ENCODE measurements at regions not wholly inside any gene's neighbourhood (a gene's known extent, or its start where the extent isn't known, plus 50 kb on each side); places are given as distances from the start of the nearest gene placed in this dataset.
"Not testable (repeated sequence)": the region's sequence is repeated elsewhere in the genome, so short reads cannot be mapped to it uniquely, and the experiment has no call there.

DNA sequence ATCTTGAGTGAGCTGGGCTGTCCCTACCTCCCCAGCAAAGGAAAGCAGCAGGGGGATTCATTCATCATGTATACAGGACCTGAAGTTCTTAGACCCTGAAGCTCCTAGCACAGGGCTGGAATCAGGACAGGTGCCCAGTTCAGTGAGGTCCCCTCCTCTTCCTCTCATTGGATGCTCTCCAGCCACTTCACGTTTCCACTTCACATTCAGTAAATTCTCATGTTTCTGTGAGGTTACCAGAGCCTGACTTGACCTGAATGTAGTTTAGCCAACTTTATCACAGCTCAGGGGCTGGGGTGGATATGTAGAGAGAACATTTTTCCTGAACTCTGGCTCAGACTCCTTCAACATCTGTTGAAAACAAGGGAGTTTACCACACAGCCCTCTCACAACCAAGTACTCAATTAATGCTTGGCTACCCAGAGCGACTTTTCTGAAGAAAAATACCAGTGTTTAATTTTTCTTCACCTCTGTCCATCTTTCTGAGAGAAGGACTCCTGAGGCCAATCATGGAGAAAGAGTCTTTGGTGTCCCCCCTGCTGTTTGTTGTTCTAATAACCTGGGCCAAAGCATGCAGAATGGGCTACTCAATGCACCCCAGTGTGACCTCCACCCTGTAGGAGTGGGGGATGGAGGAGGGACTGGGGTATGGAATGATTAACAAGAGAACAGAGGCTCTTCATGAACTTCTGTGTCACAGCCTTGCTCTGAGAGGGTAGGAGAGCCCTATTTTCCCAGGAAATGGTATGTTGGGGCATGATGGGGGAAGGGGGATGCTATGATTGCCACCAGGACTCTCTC, 108.3 kb upstream of the FGGY start:
- DNase-seq = no peak

DNA sequence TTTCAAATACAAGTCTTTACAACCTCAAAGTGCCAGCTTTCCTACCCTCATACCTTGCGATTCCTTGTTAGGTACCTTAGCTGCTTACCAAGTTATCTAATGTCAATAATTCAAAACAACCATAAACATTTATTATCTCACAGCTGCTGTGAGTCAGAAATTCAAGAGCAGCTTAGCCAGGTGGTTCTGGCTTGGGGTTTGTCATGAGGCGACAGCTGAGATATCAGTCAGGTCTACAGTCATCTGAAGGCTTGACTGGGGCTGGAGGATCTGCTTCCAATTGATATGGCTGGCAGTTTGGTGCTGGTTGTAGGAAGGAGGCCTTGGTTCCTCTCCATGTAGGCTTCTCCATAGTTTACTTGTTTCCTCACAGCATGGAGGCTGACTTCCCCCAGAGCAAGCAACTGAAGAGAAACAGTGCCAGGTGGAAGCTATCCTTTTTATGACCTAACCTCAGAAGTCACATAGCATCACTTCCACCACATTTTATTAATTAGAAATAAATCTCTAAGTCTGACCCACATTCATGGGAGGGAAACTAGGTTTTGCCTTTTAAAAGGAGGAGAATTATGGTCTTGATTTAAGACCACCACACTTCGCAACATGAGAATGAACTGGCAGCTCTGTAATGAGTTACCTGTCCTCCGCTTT, 103.3 kb upstream of the FGGY start:
- DNase-seq = no peak

DNA sequence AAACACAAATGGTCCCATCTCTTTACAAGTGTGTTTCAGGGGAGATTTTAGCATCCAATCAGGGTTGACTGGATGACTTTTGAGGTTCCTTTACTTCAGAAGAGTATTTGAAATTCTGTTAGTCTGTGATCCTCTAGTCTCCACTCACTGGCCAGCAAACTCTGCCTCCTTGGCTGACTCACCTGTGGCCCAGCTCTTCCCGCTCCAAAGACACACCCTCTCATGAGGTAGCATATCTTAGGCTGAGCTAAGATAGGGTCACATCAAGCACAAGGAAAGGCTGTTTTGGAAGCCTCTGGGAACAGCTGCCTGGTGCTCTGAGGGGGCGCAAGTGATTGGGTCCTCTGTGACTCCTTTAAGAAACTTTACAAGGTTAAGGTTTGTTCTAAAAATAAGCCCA, 102.3 kb upstream of the FGGY start:
- no peak for DNase-seq

DNA sequence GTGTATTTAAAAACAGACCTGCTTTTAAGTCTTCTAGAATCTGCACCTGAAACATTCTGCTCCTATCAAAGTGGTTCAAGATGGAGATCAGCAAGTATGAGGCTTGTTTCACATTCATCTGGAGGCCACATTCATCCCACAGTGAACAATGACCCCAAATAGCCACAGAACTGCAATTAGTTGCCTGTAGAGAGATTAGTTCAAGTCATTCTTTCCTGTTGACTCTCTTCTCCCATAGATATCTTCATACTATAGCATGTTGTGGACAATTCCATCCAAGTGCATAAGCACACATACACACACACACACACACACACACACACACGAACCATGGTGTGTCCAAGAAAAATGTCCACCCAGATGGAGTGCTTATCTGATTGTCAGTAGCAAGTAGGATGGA, 101.7 kb upstream of the FGGY start:
- no peak for DNase-seq

DNA sequence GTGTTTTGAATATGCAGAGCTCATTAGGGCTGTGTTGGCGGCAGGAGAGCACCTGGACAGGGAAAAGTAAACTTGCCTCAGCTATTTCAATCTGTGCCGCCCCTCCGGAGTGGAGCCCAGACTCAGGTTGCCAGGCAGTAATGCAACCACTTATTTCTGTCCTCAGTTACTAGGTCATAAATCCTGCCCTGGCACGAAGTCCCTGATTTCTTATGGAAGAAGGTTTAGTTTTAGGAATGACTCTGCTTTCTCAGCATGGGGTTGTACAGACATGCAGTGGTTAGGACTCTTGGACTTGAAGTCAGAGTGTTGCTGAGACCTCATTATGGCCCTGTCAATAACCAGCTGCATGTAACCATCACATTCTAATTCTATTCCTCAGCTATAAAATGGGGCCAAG, 98.3 kb upstream of the FGGY start:
- no peak for DNase-seq

DNA sequence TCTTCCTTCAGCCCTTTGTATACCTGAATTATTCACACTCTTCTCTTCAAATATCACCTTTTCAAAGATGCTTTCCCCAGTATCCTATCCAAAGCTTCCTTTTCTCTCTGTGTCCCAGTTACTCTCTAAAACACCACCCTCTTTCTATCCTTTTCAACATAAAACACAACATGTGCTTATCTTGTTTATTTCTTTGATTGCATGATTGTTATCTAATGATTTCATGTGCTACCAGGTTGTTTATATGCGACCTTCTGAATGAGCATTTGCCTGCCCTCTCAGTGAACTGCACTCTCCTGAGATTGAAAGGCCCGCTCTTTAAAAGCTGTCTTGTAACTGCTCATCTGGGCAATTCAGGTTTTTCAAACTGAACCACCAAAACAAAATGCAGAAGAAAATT, 97.7 kb upstream of the FGGY start:
- DNase-seq = no peak

DNA sequence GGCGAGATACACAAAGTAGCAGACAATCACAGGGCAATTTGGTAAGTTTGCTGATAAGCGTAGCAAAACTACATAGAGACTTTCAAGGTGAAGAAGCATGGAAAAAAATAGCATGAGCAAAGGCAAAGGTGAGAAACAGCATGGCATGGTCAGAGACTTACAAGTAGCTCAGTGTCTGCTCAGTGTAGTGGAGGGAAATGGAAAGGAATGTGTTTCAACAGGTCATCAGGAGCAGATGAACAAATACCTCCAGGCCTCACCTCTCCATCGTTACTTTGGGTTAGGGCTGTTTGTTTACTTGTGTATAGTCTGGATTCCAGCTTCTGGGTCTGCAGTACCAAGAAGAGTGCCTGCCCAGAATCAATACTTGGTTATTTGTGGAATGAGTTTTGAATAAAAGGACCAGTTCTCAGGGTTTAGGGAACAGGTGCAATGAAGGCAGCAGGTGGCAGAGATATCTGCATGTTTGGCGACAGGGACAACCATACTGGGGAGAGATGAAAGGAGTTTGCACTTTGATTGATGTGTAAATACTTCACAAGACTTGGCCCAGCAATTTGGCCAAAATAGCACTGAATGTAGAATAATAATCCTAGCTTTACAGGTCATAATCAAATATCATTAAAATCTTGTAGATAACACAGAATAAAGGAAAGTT, 97.0 kb upstream of the FGGY start:
- no peak for DNase-seq

DNA sequence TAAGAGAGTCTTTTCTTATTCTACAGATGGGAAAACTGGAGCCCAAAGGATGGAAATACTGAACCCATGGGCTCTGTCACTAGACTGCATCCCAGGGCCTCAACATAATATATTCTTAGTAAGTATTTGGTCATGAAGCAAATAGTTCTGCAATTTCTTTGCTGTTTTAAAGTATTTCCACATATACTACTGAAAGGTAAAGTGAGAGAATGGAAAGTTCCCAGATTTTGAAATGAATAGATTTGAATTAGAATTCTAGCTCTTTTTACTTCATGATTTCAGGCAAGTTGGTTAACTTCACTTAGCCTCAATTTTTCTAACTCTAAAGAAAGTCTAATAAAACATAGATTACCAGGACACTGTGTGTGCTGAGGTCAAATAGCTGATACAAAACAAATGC, 95.6 kb upstream of the FGGY start:
- DNase-seq = no peak

DNA sequence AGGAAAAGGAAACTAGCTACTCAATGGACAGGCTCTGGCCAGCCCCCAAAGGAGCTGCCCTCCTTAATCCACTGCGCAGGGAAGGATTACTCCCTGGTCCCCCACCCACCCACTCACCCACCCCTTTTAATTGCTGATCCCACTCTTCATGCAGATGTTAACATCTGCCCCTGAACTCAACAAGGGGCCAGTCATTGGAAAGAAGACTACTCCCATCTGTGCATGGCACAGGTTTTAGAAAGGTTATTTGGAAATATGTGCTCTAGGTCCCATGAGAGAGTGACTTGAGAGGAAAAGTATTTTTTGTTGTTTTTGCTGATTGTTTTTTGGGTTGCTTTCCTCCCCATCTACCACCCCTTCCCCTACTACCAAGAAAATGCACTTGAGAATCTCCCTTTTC, 94.4 kb upstream of the FGGY start:
- no peak for DNase-seq

DNA sequence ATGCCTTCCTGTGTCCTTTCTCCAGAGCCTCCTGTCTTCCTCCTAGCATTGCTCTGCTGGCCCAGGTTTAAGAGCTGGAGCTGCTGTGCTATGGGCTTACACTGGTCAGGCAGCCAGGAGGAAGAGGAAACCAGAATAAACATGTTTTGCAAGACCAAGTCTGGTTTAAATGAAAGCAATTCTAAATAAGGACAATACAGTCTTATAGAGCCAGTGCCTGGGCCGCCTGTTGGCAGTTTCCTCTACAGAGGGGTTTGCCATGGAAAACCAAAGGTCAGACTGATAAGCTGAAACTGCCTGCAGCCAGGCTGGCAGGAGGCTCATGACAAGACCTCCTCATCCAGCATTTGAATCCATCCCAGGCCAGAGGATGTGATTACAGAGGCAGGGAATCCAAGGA, 92.9 kb upstream of the FGGY start:
- DNase-seq = no peak

DNA sequence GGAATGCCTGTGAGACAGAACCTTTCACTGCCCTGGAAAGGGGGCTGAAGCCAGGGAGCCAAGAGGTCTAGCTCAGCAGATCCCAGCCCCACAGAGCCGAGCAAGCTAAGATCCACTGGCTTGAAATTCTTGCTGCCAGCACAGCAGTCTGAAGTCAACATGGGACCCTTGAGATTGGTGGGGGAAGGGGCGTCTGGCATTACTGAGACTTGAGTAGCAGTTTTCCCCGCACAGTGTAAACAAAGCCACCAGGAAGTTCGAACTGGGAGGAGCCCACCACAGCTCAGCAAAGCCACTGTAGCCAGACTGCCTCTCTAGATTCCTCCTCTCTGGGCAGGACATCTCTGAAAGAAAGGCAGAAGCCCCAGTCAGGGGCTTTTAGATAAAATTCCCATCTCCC, 90.3 kb upstream of the FGGY start:
- not testable (repeated sequence) for DNase-seq

DNA sequence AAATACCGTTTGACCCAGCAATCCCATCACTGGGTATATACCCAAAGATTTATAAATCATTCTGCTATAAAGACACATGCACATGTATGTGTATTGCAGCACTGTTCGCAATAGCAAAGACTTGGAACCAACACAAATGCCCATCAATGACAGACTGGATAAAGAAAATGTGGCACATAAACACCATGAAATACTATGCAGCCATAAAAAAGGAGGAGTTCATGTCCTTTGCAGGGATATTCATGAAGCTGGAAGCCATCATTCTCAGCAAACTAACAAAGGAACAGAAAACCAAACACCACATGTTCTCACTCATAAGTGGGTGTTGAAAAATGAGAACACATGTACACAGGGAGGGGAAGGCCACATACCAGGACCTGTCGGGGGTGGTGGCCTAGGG, 86.5 kb upstream of the FGGY start:
- not testable (repeated sequence) for DNase-seq

DNA sequence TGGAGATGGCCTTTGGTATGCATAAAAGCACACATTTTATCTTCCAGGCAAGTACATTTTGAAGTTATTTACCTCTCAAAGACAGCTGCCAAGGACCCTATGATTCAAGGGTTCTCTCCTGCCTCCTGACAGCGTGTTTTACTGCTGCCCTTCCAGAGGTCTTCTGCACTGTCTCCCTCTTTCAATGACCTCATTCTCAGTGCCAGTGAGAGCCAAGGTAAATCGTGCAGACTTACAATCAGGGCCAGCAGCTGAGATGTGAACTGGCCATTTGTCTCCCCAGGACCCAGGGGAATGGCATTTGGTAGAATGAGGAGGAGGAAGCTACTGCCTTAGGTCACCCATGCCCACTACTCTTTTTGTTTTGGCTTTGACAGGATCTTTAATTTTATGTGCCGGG, 84.2 kb upstream of the FGGY start:
- no peak for DNase-seq

DNA sequence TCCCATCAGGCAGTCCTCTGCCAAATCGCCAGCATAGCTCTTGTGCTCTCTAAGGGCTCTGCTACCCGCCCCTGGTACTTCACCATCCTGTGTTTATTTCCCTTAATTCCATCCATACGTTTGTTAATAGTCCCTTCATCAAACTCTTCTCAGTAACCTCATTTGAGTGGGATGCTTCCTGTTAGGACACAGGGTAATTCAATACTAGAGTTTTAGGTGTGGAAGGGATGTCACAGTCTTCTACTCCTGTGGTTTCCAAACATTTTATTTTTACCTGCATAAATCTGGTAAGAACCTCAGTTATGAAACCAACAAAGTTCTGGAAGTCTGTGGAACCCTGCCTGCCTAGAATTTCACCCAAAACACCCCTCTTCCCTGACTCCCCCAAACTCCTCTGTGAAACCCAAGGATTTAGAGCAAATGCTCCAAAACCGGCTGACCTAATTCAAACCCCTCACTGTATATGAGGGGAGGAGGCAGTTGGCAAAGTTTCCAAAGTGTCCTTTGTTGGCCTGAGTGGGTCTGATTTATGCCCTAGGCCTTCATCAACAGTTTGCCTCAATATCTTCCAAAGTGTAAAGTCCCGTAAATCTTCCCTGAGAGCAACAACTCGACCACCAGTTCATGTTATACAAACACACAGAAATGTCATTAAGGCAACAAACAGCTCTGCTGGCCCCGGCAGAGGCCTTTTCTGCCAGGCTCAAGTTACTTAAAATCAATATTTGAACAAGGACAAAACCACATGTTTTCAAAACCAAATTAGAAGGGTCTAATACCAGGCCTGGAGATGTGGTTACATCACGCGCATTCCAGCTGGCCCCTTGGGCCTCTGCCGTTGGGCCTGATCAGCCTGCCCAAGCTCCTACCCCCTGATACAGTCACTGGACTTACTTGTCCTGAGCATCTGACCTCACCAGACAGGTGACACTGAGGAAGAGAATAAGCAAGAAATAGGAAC, 82.4 kb upstream of the FGGY start:
- no peak for DNase-seq

DNA sequence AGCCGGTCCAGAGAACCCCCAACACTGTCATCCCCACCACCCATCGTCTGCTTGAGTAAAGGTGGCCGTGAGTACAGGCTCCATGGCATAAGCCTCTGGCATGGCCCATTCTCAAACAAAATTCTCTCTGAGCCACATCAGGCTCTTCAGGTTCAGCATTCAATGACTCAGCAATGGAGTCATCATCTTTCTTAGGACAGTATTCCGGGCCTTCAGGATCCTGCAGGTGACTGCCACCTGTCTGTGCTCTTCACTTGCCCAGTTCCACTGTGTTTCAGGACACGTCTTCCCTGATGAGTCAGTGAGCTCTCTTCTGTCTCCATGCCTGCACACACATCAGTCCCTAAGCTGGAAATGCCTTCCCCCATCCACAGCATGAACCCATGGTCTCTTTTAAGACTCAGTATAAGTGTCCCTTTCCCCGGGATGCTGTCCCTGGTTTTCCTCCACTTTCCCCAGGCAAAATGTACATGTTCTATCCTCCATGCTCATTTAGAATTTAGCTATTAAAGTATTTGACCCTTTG, 81.1 kb upstream of the FGGY start:
- DNase-seq = no peak

DNA sequence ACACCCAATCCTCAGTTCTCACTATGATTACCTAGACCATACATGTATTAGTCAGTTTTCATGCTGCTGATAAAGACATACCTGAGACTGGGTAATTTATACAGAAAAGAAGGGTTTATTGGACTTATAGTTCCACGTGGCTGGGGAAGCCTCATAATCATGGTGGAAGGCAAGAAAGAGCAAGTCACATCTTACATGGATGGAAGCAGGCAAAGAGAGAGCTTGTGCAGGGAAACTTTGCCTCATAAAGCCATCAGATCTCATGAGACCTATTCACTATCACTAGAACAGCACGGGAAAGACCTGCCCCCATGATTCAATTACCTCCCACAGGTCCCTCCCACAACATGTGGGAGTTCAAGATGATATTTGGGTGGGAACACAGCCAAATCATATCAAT, 79.5 kb upstream of the FGGY start:
- not testable (repeated sequence) for DNase-seq

DNA sequence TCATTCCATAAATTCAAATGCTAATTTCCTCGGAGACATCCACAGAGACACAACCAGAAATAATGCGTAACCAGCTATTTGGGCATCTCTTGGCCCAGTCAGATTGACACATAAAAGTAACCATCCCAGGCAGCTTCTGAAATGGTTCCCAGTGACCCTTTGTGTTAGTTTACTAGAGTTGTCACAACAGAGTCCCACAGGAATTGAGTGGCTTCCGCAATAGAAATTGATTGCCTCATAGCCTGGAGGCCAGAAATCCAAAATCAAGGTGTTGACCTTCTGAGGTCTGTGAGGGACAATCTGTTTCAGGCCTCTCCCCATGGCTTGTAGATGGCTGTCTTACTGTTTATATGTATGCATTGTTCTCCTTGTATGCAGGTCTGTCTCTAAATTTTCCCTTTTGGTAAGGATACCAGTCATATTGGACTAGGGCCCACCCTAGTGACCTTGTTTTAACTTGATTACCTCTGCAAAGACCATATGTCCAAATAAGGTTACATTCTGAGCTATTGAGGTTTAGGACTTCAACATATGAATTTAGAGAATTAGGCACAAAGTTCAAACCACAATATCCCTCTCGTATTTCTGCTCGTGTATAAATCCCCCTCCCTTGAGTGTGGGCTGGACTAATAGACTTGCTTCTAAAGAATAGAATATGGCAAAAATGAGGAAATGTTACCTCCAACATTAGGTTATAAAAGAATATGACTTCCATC, 78.2 kb upstream of the FGGY start:
- DNase-seq = no peak

DNA sequence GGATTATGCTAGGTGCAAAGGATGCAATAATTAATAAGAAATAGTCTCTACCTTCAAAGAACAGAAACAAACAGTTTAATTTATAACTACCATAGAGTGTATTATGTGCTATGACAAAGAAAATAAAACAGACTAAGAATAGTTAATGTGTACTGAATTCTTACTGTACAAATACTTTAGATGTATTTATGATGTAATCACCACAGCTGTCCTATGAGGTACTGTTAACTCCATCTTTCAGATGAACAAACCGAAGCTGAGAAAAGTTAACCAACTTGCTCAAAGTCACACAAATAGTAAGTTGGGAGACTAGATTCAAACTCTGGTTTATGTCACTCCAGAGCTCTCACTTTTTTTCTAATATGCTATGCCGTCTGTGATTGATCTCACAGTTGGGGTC, 77.0 kb upstream of the FGGY start:
- DNase-seq = no peak

DNA sequence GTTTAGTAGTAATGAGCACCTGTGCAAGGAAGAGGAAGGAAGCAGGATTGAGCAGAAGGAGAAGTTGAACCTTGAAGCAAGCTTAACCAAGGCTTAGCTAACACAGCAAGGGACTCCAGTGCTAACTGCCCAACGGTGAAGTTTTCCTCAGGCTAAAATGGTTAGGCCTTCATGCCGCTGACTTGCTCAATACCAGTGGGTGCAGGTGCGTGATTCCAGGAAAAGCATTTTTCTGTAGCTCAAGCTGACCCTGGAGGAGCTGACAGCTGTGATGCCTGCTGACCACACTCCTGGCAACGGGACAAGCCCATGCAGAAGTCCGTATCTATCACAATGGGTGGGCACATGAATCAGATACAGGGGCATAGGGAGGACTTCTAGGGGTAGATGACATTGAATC, 76.5 kb upstream of the FGGY start:
- no peak for DNase-seq

DNA sequence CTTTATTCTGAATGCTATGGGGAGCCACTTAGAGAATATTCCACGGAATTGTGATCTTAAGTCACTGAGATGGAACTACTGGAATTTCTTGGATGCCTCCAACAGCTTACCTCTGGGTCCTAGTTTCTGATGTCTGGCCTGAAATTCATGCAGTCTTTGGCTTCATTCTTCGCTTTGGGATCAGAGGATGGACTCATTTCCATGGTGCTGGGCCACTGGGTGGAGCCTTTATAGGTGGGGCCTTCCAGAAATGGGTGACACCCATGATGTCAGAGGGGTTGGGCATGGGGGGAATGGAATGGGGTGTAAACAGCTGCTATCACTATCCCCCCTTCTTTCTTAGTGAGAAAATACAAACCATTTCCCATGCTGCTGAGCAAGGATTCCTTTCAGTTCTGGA, 73.7 kb upstream of the FGGY start:
- no peak for DNase-seq

DNA sequence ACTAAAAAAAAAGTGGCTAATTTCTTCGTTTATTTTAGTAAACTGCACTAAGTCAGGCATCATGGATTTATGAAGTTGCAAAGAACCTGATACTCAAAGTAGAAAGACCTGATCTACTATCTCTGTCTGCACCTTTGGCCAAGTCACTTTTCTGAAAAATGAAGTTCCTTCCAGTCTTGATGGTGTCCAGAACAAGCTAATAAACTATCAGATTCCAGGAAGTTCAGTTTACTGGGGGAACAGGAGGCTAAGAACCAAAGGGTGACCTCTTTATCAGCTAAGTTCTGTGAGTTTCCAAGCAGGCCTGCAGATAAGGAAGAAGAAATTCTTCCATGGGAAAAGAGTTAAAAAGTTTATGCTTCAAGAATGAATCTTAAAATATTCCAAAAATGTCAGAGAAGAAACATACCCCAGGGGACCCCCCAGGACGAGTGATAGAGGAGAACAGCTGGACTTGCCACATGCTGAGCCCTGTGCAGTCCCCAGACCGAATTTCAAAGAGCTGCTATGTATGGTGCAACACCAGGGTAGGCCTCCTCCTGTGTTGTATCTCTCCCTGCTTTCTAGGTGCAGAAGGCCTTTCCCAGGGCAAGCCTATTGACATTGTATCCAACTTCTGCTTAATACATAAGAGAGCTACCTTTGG, 72.8 kb upstream of the FGGY start:
- DNase-seq = no peak

Measured in EL (cell line).